B cell (primary cell): ENCODE measurements at regions not wholly inside any gene's neighbourhood (a gene's known extent, or its start where the extent isn't known, plus 50 kb on each side); places are given as distances from the start of the nearest gene placed in this dataset.

Experiments used
- EZH2 ChIP-seq: IDR thresholded peaks from 2 replicates; pipeline ENCODE4 v1.6.1; 2012; ENCODE audit warnings: borderline replicate concordance, low read depth, mild to moderate bottlenecking, moderate library complexity, low read length; ENCODE audit not compliant: insufficient read depth, poor library complexity, severe bottlenecking
- TF ChIP-seq, protein P1 (sequence below): fragments of 200-600 bp; IDR thresholded peaks from one replicate; pipeline ENCODE4 v1.8.0; 2022; ENCODE audit warnings: antibody characterized with exemption, mild to moderate bottlenecking

DNA sequence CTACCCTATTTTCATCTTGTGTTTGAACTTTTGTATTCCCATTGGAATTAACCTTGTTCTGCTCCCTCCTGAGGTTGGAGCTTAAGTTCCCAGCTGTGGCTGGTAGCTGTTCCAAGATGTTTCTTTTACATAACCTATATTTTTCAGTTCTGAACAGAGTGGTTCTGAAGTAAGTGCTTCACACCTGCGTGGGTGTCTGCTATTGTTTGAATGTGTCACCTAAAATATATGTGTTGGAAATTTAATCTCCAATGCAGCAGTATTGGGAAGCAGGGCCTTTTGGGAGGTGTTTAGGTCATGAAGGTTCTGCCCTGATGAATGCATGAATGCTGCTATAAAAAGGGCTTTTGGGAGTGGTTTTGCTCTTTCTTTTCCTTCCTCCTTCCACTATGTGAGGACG, 123.8 kb downstream of the LACC1 start:
- TF ChIP-seq, protein P1, sequence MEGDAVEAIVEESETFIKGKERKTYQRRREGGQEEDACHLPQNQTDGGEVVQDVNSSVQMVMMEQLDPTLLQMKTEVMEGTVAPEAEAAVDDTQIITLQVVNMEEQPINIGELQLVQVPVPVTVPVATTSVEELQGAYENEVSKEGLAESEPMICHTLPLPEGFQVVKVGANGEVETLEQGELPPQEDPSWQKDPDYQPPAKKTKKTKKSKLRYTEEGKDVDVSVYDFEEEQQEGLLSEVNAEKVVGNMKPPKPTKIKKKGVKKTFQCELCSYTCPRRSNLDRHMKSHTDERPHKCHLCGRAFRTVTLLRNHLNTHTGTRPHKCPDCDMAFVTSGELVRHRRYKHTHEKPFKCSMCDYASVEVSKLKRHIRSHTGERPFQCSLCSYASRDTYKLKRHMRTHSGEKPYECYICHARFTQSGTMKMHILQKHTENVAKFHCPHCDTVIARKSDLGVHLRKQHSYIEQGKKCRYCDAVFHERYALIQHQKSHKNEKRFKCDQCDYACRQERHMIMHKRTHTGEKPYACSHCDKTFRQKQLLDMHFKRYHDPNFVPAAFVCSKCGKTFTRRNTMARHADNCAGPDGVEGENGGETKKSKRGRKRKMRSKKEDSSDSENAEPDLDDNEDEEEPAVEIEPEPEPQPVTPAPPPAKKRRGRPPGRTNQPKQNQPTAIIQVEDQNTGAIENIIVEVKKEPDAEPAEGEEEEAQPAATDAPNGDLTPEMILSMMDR: no peak
- no peak for TF ChIP-seq EZH2
